Activated CD4-positive, alpha-beta T cell treated with anti-CD3 and anti-CD28 coated beads, Interleukin-2, Interleukin-6, amounts not matched to agents 100 ng/mL and 50 ng/mL, durations not matched to agents 16 hours and 8 hours (primary cell): ENCODE measurements at regions not wholly inside any gene's neighbourhood (a gene's known extent, or its start where the extent isn't known, plus 50 kb on each side); places are given as distances from the start of the nearest gene placed in this dataset.

Experiments used
- DNase-seq: peaks from one replicate; pipeline ENCODE4 v3.0.0-alpha.2; 2020

DNA sequence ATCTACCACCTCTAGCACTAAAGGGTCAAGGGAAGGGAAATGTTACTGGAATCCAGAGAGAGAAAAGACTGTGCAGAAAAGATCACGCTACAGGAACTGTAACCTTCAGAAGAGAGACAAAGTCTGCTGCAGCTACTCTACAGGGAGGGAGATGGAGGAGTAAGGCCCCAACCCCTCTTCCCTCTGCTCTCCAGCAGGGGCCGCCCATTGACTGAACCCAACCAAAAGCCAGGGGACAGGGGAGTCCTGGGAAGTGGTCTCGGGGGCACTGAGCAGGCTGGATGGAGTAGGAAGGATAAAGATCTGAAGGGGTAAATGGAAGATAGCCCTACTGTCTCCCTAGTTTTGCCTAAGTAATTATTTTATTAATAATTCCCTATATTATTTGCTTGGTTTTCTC lies 72.8 kb upstream of the NR5A2 start:
- DNase-seq: no peak

- DNase-seq: no peak
Measured at GRCh38 chr1:199955235-199955634, 72.3 kb upstream of the NR5A2 start.

- no peak for DNase-seq
Measured at GRCh38 chr1:199956005-199956404, 71.5 kb upstream of the NR5A2 start.

- no peak for DNase-seq
Measured at GRCh38 chr1:199959033-199959774, 68.3 kb upstream of the NR5A2 start.

- DNase-seq: no peak
Measured at GRCh38 chr1:199959775-199960110, 67.8 kb upstream of the NR5A2 start.

- DNase-seq: no peak
Measured at GRCh38 chr1:199970125-199970524, 57.4 kb upstream of the NR5A2 start.

DNA sequence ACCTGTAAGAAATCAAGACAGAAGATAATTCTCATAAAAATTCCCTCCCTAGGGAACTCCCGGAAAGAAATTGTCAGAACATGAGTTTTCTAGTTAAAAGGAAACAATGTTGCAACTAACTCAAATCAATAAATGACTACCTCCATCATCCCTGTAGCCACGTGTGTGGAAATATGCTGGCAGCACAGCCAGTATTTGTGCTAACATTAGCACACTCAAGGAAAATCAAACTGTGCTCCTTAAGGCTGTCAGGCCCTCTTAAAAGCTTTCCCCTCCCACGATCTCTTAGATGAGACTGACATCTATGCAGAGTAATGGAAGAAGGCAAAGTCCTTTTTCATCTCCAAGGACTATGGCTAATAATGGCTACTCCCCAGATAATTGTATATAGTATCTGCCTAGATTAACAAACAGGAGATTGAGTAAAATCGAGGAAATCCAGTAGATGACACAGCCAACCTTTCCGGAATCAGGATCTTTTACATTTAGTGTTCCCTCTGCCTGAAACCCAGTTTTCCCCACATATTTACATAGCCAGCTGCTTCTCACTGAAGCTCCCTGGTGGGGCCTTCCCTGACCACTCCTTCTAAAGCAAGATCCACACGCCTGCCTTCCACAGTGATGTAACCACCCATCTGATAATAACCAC lies 50.9 kb upstream of the NR5A2 start:
- DNase-seq: no peak
